GM13976 (cell line): ENCODE measurements at regions not wholly inside any gene's neighbourhood (a gene's known extent, or its start where the extent isn't known, plus 50 kb on each side); places are given as distances from the start of the nearest gene placed in this dataset.

ENCODE experiments used
- DNase-seq: peaks from one replicate; pipeline ENCODE4 v3.0.0; 2012; ENCODE audit warnings: low spot score
- in situ Hi-C: fragments of 300-500 bp; cut with MboI; formaldehyde crosslinking; loops from one replicate; pipeline ENCODE4 v1.12.0; 2022; ENCODE audit warnings: low sequenced_read_pairs, mixed read lengths, inconsistent platforms; ENCODE audit not compliant: unreplicated experiment
- TF ChIP-seq, protein P1 (sequence below): IDR thresholded peaks from 2 replicates; pipeline ENCODE4 v1.5.1; 2012; ENCODE audit warnings: borderline replicate concordance, mild to moderate bottlenecking; ENCODE audit not compliant: insufficient read depth; ENCODE audit errors: extremely low read depth, missing control alignments, control extremely low read depth

DNA sequence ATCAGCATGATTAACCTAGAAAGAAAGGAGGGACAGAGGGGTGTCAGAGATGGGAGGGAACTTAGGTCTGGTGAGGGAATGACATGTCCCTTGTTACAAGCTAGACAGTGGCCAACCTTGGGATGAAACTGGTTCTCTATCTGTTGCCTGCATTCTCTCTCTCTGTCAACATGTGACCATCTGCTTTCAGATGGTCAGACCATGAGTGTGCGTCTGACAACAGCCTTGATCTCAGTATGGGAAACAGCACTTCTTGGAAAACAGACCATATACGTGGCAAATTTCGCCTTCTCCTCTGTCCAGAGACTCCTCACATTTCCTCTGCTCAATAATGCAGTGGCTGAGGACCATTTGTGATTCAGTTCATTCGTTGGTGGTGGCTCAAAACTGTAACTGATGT is 845.9 kb downstream of the TYW1 start:
- TF ChIP-seq, protein P1, sequence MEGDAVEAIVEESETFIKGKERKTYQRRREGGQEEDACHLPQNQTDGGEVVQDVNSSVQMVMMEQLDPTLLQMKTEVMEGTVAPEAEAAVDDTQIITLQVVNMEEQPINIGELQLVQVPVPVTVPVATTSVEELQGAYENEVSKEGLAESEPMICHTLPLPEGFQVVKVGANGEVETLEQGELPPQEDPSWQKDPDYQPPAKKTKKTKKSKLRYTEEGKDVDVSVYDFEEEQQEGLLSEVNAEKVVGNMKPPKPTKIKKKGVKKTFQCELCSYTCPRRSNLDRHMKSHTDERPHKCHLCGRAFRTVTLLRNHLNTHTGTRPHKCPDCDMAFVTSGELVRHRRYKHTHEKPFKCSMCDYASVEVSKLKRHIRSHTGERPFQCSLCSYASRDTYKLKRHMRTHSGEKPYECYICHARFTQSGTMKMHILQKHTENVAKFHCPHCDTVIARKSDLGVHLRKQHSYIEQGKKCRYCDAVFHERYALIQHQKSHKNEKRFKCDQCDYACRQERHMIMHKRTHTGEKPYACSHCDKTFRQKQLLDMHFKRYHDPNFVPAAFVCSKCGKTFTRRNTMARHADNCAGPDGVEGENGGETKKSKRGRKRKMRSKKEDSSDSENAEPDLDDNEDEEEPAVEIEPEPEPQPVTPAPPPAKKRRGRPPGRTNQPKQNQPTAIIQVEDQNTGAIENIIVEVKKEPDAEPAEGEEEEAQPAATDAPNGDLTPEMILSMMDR, result no peak
- no peak for DNase-seq
- in situ Hi-C loops, result no loop called here

GRCh38 chr7:67843001-67843565 is 846.5 kb downstream of the TYW1 start:
- in situ Hi-C loops, result no loop called here
- TF ChIP-seq, protein P1, result no peak

DNA sequence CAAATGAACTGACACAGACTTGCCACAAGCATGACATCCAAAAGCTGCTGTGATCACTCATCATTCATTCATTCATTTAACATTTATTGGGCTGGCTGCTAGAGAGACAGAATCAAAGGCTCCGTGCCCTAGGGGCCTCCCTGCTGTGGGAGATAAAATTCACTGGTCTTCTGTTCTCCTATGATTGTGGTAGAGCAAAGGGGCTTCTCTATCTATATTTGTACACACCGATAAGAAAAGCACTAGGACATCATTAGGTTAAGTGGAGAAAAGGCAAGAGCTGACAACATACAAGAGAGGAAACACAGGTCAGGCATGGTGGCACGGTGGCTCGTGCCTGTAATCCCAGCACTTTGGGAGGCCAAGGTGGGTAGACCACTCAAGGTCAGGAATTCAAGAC is 847.0 kb downstream of the TYW1 start:
- in situ Hi-C loops, result no loop called here
- TF ChIP-seq, protein P1, result no peak
- no peak for DNase-seq

More at GRCh38 chr7:67843001-67843565, 846.5 kb downstream of the TYW1 start:
- DNase-seq, result no peak

DNA sequence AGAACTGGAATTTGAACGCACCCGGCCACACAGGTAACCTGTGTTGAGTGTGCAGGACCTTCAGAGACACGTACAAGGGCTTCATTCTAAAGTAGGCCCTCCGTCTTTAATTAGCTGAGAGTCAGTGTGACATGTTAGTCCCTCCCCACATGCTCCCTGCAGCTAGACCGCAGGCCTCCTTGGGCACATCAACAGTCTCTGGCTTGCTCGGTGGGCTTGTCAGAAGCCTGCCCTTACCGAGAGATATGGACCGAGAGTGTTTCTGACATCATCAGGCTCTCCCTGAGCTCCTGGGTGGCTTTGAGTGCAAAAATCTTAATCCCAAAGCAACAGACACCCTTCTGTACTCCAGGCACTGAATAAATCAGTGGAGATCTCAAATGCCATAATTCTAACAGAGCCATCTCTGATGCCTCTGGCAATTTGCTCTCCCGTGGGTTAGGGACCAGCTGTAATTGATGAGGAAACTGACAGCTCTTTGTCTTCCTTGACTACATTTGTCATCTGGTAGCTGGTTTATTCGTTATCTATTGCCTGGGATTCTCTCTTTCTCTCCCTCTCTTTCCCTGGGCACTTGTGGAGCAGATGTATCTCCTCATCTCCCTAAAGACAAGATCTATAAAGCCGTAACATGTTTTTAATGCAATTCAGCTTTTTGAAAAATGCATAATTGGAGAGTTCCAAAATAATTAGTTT is 850.6 kb downstream of the TYW1 start:
- no peak for DNase-seq
- TF ChIP-seq, protein P1, result no peak
- in situ Hi-C loops, result no loop called here

- TF ChIP-seq, protein P1, result no peak
- in situ Hi-C loops, result no loop called here
- no peak for DNase-seq
These were observed 857.9 kb downstream of the TYW1 start for GRCh38 chr7:67854221-67855178.

DNA sequence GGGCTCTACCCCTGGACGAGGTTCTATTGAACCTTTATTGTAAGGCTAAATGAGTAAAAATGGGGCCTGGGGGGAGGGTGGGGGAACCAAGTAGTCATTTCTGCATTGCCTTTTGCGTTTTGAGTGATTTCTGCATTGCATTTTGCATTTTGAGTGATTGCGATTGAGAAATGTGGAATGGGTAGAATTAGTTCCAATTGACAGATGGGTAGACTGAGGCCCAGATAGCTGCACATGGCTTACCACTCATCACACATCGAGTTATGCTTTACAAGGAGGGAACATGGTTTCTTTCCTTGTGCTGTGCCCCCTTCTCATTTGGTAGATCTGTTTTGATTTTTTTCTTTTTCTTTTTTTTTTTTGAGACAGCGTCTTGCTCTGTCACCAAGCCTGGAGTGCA is 858.7 kb downstream of the TYW1 start:
- no peak for DNase-seq

More for the DNA sequence above, 858.7 kb downstream of the TYW1 start:
- in situ Hi-C loops, result no loop called here
- TF ChIP-seq, protein P1, result no peak
